OCI-LY3 (cell line): ENCODE measurements at regions not wholly inside any gene's neighbourhood (a gene's known extent, or its start where the extent isn't known, plus 50 kb on each side); places are given as distances from the start of the nearest gene placed in this dataset.

Source experiments
- CTCF ChIP-seq: fragments of 200-600, 300-600 bp; sonication (generic); IDR thresholded peaks from 2 replicates; pipeline ENCODE4 v1.5.1; 2014; ENCODE audit warnings: antibody characterized with exemption, low read length, low read depth
- EZH2phosphoT487 ChIP-seq: fragments of 200-600 bp; shearing (Covaris generic); IDR thresholded peaks from 2 replicates; pipeline ENCODE4 v1.6.1; 2018; ENCODE audit warnings: antibody characterized with exemption, mixed run types, low read depth

GRCh38 chr2:204428675-204429074 lies 116.6 kb upstream of the PARD3B start:
- TF ChIP-seq CTCF: no peak
- no peak for TF ChIP-seq EZH2phosphoT487
